Tibial nerve (tissue), 4 donors: ENCODE measurements at regions not wholly inside any gene's neighbourhood (a gene's known extent, or its start where the extent isn't known, plus 50 kb on each side); places are given as distances from the start of the nearest gene placed in this dataset.

Source experiments
- DNase-seq, 2 donors: peaks; one replicate each; pipeline ENCODE4 v3.0.0-alpha.2; 2019; ENCODE audit warnings: low spot score in 2 of 2
- H3K27ac ChIP-seq, 4 donors: fragments of 200-600 bp; sonication (generic) in 3 of 4; one replicate each; pipeline ENCODE4 v1.5.1; 2017 to 2019; ENCODE audit warnings: mild to moderate bottlenecking in 1 of 4
- H3K27me3 ChIP-seq, 2 donors: fragments of 200-600 bp; sonication (generic) in 1 of 2; one replicate each; pipeline versions ENCODE4 v1.5.1 to v1.6.0; 2017 to 2019
- H3K36me3 ChIP-seq, 3 donors: fragments of 200-600 bp; sonication (generic); one replicate each; pipeline ENCODE4 v1.5.1; 2018 to 2019
- H3K4me1 ChIP-seq, 4 donors: fragments of 200-600 bp; sonication (generic) in 3 of 4; one replicate each; pipeline ENCODE4 v1.5.1; 2017 to 2019
- H3K4me3 ChIP-seq, 4 donors: fragments of 200-600 bp; sonication (generic) in 3 of 4; one replicate each; pipeline ENCODE4 v1.5.1; 2017 to 2019; ENCODE audit warnings: mild to moderate bottlenecking in 1 of 4, moderate library complexity in 1 of 4
- H3K9me3 ChIP-seq, 4 donors: fragments of 200-600 bp; sonication (generic) in 3 of 4; one replicate each; pipeline ENCODE4 v1.5.1; 2017 to 2019
- EP300 ChIP-seq, 2 donors: sonication (generic); formaldehyde crosslinking; IDR thresholded peaks; one replicate each; pipeline ENCODE4 v1.6.1; 2017; ENCODE audit warnings: antibody characterized with exemption in 2 of 2, mild to moderate bottlenecking in 1 of 2
- POLR2A ChIP-seq, 2 donors: fragments of 450-650 bp; IDR thresholded peaks; one replicate each; pipeline ENCODE4 v1.6.1; 2017; ENCODE audit warnings: antibody characterized with exemption in 2 of 2, mild to moderate bottlenecking in 2 of 2, moderate library complexity in 2 of 2
- WGBS, 2 donors: methylation state at CpG; one replicate each; pipeline ENCODE4 v1.1.5; 2018; 5-methylcytosine and 5-hydroxymethylcytosine counted together
- TF ChIP-seq, protein P1 (sequence below), 5 experiments: fragments of 200-600 bp in 3 of 5; fragments of 450-650 bp in 2 of 5; sonication (generic) in 3 of 5; IDR thresholded peaks; one replicate each; pipeline ENCODE4 v1.5.1; 2016 to 2019; ENCODE audit warnings: antibody characterized with exemption in 5 of 5, mild to moderate bottlenecking in 3 of 5, moderate library complexity in 2 of 5

DNA sequence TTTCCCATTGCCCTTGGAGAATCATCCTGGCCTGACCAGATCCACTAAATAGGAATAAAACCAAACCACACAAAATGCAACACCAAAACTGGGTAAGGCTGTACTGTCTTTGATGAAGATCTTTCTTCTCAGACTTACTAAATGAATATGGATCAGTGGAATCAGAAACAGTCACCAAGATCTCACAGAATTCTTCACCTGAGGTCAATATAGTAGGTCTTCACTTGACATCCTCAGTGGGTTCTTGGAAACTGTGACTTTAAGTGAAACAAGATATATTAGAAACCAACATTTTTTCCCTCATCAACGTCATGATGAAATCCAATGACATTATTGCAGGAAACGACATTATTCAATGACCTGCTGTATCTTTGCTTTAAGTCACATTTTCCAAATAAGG, 526.2 kb downstream of the FUT8 start:
- Histone ChIP-seq H3K27me3 (no peaks in the 10 kb centered on the region), H3K36me3 (no peaks in the 10 kb centered on the region), H3K4me3 (no peak overlapping the region), H3K9me3 (no peaks in the 10 kb centered on the region), H3K4me1 (no peaks in the 10 kb centered on the region), H3K27ac (no peak overlapping the region)
- TF ChIP-seq POLR2A (IDR thresholded peaks at IDR 0.05), result no peak
- TF ChIP-seq, protein P1, sequence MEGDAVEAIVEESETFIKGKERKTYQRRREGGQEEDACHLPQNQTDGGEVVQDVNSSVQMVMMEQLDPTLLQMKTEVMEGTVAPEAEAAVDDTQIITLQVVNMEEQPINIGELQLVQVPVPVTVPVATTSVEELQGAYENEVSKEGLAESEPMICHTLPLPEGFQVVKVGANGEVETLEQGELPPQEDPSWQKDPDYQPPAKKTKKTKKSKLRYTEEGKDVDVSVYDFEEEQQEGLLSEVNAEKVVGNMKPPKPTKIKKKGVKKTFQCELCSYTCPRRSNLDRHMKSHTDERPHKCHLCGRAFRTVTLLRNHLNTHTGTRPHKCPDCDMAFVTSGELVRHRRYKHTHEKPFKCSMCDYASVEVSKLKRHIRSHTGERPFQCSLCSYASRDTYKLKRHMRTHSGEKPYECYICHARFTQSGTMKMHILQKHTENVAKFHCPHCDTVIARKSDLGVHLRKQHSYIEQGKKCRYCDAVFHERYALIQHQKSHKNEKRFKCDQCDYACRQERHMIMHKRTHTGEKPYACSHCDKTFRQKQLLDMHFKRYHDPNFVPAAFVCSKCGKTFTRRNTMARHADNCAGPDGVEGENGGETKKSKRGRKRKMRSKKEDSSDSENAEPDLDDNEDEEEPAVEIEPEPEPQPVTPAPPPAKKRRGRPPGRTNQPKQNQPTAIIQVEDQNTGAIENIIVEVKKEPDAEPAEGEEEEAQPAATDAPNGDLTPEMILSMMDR (IDR thresholded peaks at IDR 0.05), result no peak
- no peak for TF ChIP-seq EP300 (IDR thresholded peaks at IDR 0.05)
- DNase-seq, result no peak
- 62 to 72% methylated on average over 2 of the region's 2 CpGs for WGBS, 2 donors

DNA sequence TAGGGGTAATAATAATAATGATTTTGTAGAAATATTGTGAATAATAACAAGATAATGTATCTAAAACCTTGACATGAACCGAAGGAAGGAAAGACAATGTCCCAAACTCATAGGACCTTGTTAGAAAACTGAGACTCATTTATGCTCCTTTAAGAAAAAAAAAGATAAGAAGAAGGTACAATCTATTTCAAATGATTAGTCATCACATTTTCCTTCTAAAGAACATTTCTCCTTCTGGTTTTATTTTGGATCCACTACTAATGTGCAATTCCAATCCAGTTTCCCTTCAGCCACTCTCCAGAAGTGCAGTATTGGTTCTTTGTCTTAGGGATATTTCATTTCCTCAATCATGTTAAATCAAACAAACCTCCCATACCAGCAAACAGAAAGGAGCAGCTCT, 526.7 kb downstream of the FUT8 start:
- H3K27ac ChIP-seq, result no peak overlapping the region
- no peaks in the 10 kb centered on the region for H3K9me3 ChIP-seq
- DNase-seq, result no peak
- H3K27me3 ChIP-seq, result no peaks in the 10 kb centered on the region
- TF ChIP-seq, protein P1 (IDR thresholded peaks at IDR 0.05), result no peak
- no peak for TF ChIP-seq POLR2A (IDR thresholded peaks at IDR 0.05)
- TF ChIP-seq EP300 (IDR thresholded peaks at IDR 0.05), result no peak
- H3K4me1 ChIP-seq, result no peaks in the 10 kb centered on the region
- H3K4me3 ChIP-seq, result no peak overlapping the region
- 92 to 93% methylated on average over 1 of the region's 1 CpG for WGBS, 2 donors
- H3K36me3 ChIP-seq, result no peaks in the 10 kb centered on the region

DNA sequence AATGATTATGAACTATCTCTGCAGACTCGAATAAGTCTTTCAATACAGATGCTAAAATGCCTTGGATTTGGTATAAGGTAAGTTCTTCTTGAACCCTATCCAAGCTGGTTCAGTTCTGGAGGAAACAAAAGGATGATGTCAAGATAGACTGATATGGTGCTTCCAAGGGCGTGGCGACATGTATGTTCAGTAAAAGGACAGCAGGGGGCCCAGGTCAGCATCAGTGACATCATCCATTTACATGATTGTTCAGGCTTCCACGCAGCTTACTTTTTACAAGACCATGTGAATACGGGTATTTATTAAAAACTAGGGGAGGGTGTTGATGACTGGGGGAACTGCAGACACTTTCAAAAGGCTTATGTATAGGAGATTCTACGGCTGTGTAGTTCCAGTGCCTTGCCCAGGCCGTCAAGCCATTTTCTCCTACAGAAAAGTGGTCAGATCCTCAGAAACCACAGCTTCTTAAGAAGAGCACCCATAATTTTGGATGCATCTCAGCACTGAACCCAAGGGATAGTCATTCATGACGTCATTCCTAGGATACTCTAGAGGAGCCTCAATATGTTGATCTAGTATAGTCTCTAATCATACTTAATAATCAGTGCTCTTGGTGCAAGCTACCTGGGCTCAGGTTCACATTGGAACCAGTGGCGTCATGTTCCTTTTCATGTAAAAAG, 527.7 kb downstream of the FUT8 start:
- 78 to 82% methylated on average over 9 of the region's 9 CpGs for WGBS, 2 donors
- TF ChIP-seq POLR2A (IDR thresholded peaks at IDR 0.05), result no peak
- TF ChIP-seq EP300 (IDR thresholded peaks at IDR 0.05), result no peak
- TF ChIP-seq, protein P1 (IDR thresholded peaks at IDR 0.05), result no peak
- H3K4me1 ChIP-seq, result no peaks in the 10 kb centered on the region
- no peaks in the 10 kb centered on the region for H3K36me3 ChIP-seq
- H3K9me3 ChIP-seq, result no peaks in the 10 kb centered on the region
- no peak overlapping the region for H3K27ac ChIP-seq
- H3K27me3 ChIP-seq, result no peaks in the 10 kb centered on the region
- no peak for DNase-seq
- H3K4me3 ChIP-seq, result no peak overlapping the region

DNA sequence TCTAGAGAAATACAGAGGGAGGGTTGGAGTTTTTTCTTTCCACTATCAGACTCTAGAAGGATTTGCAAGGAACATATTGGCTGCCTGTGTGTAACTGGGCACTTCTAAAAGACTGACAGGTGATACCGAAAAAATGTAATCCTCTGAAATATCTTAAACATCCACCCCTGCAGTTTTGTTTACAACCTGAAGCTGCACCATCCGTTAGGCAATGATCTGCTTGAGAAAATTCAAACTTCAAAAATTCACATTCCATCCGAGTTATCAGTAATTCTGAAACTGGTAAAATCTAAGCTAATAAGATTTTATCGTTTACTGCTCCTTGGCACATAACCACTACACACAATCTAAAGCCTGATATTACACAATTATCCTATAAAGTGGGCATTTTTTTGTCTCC, 528.6 kb downstream of the FUT8 start:
- H3K36me3 ChIP-seq, result no peaks in the 10 kb centered on the region
- TF ChIP-seq EP300 (IDR thresholded peaks at IDR 0.05) (no peak), POLR2A (IDR thresholded peaks at IDR 0.05) (no peak)
- TF ChIP-seq, protein P1 (IDR thresholded peaks at IDR 0.05), result no peak
- no peaks in the 10 kb centered on the region for H3K4me1 ChIP-seq
- H3K27me3 ChIP-seq, result peaks cover 0 to 3% of the 10 kb centered on the region in 2 donors
- H3K9me3 ChIP-seq, result no peaks in the 10 kb centered on the region
- no peak for DNase-seq
- WGBS, 2 donors, result 74 to 78% methylated on average over 4 of the region's 4 CpGs
- H3K27ac ChIP-seq, result no peak overlapping the region
- no peak overlapping the region for H3K4me3 ChIP-seq

DNA sequence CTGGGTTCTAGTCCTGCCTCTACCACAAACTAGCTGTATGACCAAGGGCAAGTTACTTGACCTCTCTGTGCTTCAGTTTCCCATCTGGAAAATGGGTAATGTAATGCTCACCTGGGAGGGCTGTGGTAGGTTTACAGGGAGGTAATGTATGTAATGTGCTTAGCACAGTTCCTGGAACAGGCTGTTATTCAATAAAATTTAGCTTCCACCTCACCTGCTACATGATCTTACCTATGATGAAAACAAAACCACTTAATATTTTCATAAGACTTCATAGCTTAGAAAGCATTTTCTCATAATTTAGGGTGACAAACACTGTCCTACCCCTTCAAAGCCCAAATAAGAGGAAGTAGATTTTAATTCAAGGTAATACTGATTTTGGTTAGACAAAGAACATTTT, 530.6 kb downstream of the FUT8 start:
- Histone ChIP-seq H3K27me3 (peaks cover 0 to 17% of the 10 kb centered on the region in 2 donors), H3K9me3 (no peaks in the 10 kb centered on the region), H3K4me3 (no peak overlapping the region), H3K36me3 (no peaks in the 10 kb centered on the region), H3K4me1 (no peaks in the 10 kb centered on the region), H3K27ac (no peak overlapping the region)
- DNase-seq, result no peak
- no peak for TF ChIP-seq POLR2A (IDR thresholded peaks at IDR 0.05)
- no peak for TF ChIP-seq EP300 (IDR thresholded peaks at IDR 0.05)
- TF ChIP-seq, protein P1 (IDR thresholded peaks at IDR 0.05), result no peak
